HEK293 (cell line): ENCODE measurements at regions not wholly inside any gene's neighbourhood (a gene's known extent, or its start where the extent isn't known, plus 50 kb on each side); places are given as distances from the start of the nearest gene placed in this dataset.

Experiments used
- CTCF ChIA-PET: fragments of 350-600 bp; formaldehyde crosslinking; extraction: SDS; loops from one replicate; lab custom pipeline; 2021; ENCODE audit warnings: antibody characterized with exemption; lab: Yijun Ruan, JAX
- POLR2A ChIA-PET: fragments of 300-600 bp; formaldehyde crosslinking; extraction: SDS; loops from one replicate; lab custom pipeline; 2020; ENCODE audit warnings: antibody characterized with exemption, inconsistent platforms; lab: Yijun Ruan, JAX
- H3K27ac ChIP-seq: fragments of 200-500 bp; sonication (Bioruptor generic); 2 replicates; pipeline ENCODE4 v1.5.1; 2014; ENCODE audit warnings: low read depth, low read length, control low read depth, inconsistent platforms; ENCODE audit errors: extremely low read depth
- H3K36me3 ChIP-seq, 2 experiments: fragments of 200-500 bp in 1 of 2; sonication (Bioruptor generic) in 1 of 2; 1 replicate in 1 of 2; 2 replicates in 1 of 2; pipeline ENCODE4 v1.5.1; 2014 to 2017; ENCODE audit warnings: inconsistent platforms in 2 of 2, low read length in 2 of 2; ENCODE audit not compliant: control insufficient read depth in 2 of 2, insufficient read depth in 1 of 2
- H3K4me1 ChIP-seq: fragments of 200-500 bp; sonication (Bioruptor generic); 2 replicates; pipeline ENCODE4 v1.5.1; 2014; ENCODE audit warnings: mild to moderate bottlenecking, low read length, inconsistent platforms; ENCODE audit not compliant: control insufficient read depth, insufficient read depth
- H3K4me3 ChIP-seq: 2 replicates; pipeline ENCODE4 v1.5.1; 2011; ENCODE audit warnings: low read depth, mild to moderate bottlenecking, control low read depth, low read length, moderate library complexity
- H3K9me3 ChIP-seq: fragments of 200-500 bp; sonication (Bioruptor generic); 2 replicates; pipeline ENCODE4 v1.5.1; 2014; ENCODE audit warnings: low read depth, low read length, inconsistent platforms; ENCODE audit not compliant: control insufficient read depth, insufficient read depth
- GLI4 ChIP-seq: fragments of 450-650 bp; formaldehyde crosslinking; IDR thresholded peaks from 2 replicates; pipeline ENCODE4 v1.5.1; 2016; ENCODE audit warnings: missing biosample characterization, missing genetic modification characterization
- GLIS2 ChIP-seq: fragments of 450-650 bp; formaldehyde crosslinking; IDR thresholded peaks from 2 replicates; pipeline ENCODE4 v1.5.1; 2016; ENCODE audit warnings: missing biosample characterization, missing genetic modification characterization
- KLF8 ChIP-seq: fragments of 450-650 bp; formaldehyde crosslinking; IDR thresholded peaks from 2 replicates; pipeline ENCODE4 v1.5.1; 2016; ENCODE audit warnings: missing biosample characterization, missing genetic modification characterization
- PRDM2 ChIP-seq: fragments of 450-650 bp; formaldehyde crosslinking; IDR thresholded peaks from 2 replicates; pipeline ENCODE4 v1.5.1; 2016; ENCODE audit warnings: missing biosample characterization, missing genetic modification characterization, borderline replicate concordance
- PRDM4 ChIP-seq: fragments of 450-650 bp; formaldehyde crosslinking; IDR thresholded peaks from 2 replicates; pipeline ENCODE4 v1.5.1; 2017; ENCODE audit warnings: missing biosample characterization, missing genetic modification characterization
- REST ChIP-seq: fragments of 450-650 bp; formaldehyde crosslinking; IDR thresholded peaks from 2 replicates; pipeline ENCODE4 v1.5.1; 2016; ENCODE audit warnings: missing biosample characterization, missing genetic modification characterization
- ZBTB1 ChIP-seq: fragments of 450-650 bp; formaldehyde crosslinking; IDR thresholded peaks from 2 replicates; pipeline ENCODE4 v1.5.1; 2016; ENCODE audit warnings: missing biosample characterization, missing genetic modification characterization
- ZBTB10 ChIP-seq: fragments of 450-650 bp; formaldehyde crosslinking; IDR thresholded peaks from 2 replicates; pipeline ENCODE4 v1.5.1; 2016; ENCODE audit warnings: missing biosample characterization, missing genetic modification characterization
- ZBTB49 ChIP-seq: fragments of 450-650 bp; formaldehyde crosslinking; IDR thresholded peaks from 2 replicates; pipeline ENCODE4 v1.5.1; 2016; ENCODE audit warnings: missing biosample characterization, missing genetic modification characterization, low read depth
- ZNF221 ChIP-seq: fragments of 450-650 bp; formaldehyde crosslinking; IDR thresholded peaks from 2 replicates; pipeline ENCODE4 v1.5.1; 2017; ENCODE audit warnings: missing biosample characterization, missing genetic modification characterization, borderline replicate concordance
- ZNF398 ChIP-seq: fragments of 450-650 bp; formaldehyde crosslinking; IDR thresholded peaks from 2 replicates; pipeline ENCODE4 v1.5.1; 2017; ENCODE audit warnings: missing biosample characterization, missing genetic modification characterization
- ZNF626 ChIP-seq: fragments of 450-650 bp; sonication (Bioruptor Pico); formaldehyde crosslinking; IDR thresholded peaks from 2 replicates; pipeline ENCODE4 v1.5.1; 2018; ENCODE audit warnings: missing biosample characterization, missing genetic modification characterization, inconsistent platforms
- ZNF629 ChIP-seq: fragments of 450-650 bp; formaldehyde crosslinking; IDR thresholded peaks from 2 replicates; pipeline ENCODE4 v1.5.1; 2017; ENCODE audit warnings: missing biosample characterization, missing genetic modification characterization
- ZNF670 ChIP-seq: fragments of 450-650 bp; formaldehyde crosslinking; IDR thresholded peaks from 2 replicates; pipeline ENCODE4 v1.5.1; 2016; ENCODE audit warnings: missing biosample characterization, missing genetic modification characterization, low read depth
- ZNF768 ChIP-seq: fragments of 450-650 bp; formaldehyde crosslinking; IDR thresholded peaks from 2 replicates; pipeline ENCODE4 v1.5.1; 2018; ENCODE audit warnings: missing biosample characterization, mild to moderate bottlenecking, missing genetic modification characterization
- ZSCAN4 ChIP-seq: fragments of 450-650 bp; formaldehyde crosslinking; IDR thresholded peaks from 2 replicates; pipeline ENCODE4 v1.5.1; 2017; ENCODE audit warnings: missing biosample characterization, missing genetic modification characterization

GRCh38 chr5:147175516-147176097 lies 59.2 kb upstream of the STK32A start:
- Histone ChIP-seq H3K27ac (no peak overlapping the region), H3K9me3 (no peaks in the 10 kb centered on the region), H3K4me1 (no peaks in the 10 kb centered on the region), H3K36me3 (no peaks in the 10 kb centered on the region), H3K4me3 (no peak overlapping the region)
- ChIA-PET POLR2A (no interaction called here), CTCF (interaction anchor here (5.7 kb wide), 1 partner anchor 13 kb away, joined by 40 read pairs; no protein-coding TSS in a partner anchor)
- TF ChIP-seq ZBTB10 (no peak), ZBTB49 (no peak), ZNF670 (no peak), GLIS2 (tag by site-specific recombination) (no peak), PRDM2 (tag by site-specific recombination) (no peak), ZBTB1 (tag by site-specific recombination) (no peak), PRDM4 (tag by site-specific recombination) (no peak), GLI4 (tag by site-specific recombination) (no peak), ZNF398 (tag by site-specific recombination) (no peak), REST (tag by site-specific recombination) (no peak), ZSCAN4 (tag by site-specific recombination) (no peak), ZNF629 (tag by site-specific recombination) (no peak), ZNF768 (no peak), ZNF221 (tag by site-specific recombination) (no peak), KLF8 (tag by site-specific recombination) (no peak), ZNF626 (tag by site-specific recombination) (no peak)
